Umbilical cord (tissue), 1 donor: ENCODE measurements at regions not wholly inside any gene's neighbourhood (a gene's known extent, or its start where the extent isn't known, plus 50 kb on each side); places are given as distances from the start of the nearest gene placed in this dataset.

ENCODE experiments used
- DNase-seq: peaks from one replicate; pipeline ENCODE4 v3.0.0-alpha.2; 2015; ENCODE audit warnings: low spot score

- DNase-seq, result no peak
Measured at GRCh38 chr9:38160613-38161215, 91.7 kb upstream of the SHB start.

- no peak for DNase-seq
Measured at GRCh38 chr9:38159599-38159998, 90.6 kb upstream of the SHB start.

GRCh38 chr9:38158628-38159027 is 89.6 kb upstream of the SHB start:
- DNase-seq, result no peak

GRCh38 chr9:38157711-38158110 is 88.7 kb upstream of the SHB start:
- DNase-seq, result no peak

- DNase-seq, result no peak
Measured at GRCh38 chr9:38154501-38155421, 85.7 kb upstream of the SHB start.

- no peak for DNase-seq
Measured at GRCh38 chr9:38153910-38154291, 84.9 kb upstream of the SHB start.

- DNase-seq, result no peak
Measured at GRCh38 chr9:38153152-38153909, 84.3 kb upstream of the SHB start.

GRCh38 chr9:38149647-38150046 is 80.6 kb upstream of the SHB start:
- DNase-seq, result no peak

- DNase-seq, result no peak
Measured at GRCh38 chr9:38146844-38147243, 77.8 kb upstream of the SHB start.

GRCh38 chr9:38145526-38146053 is 76.6 kb upstream of the SHB start:
- no peak for DNase-seq

GRCh38 chr9:38144421-38144820 is 75.4 kb upstream of the SHB start:
- DNase-seq, result peak; percentile 55

- peak; percentile 96 for DNase-seq
Measured at GRCh38 chr9:38141746-38142591, 72.9 kb upstream of the SHB start.

GRCh38 chr9:38138276-38138675 is 69.2 kb upstream of the SHB start:
- DNase-seq, result peak; percentile 26

- DNase-seq, result no peak
Measured at GRCh38 chr9:38137342-38137741, 68.3 kb upstream of the SHB start.

GRCh38 chr9:38136386-38136785 is 67.4 kb upstream of the SHB start:
- no peak for DNase-seq

GRCh38 chr9:38134611-38135237 is 65.7 kb upstream of the SHB start:
- no peak for DNase-seq

GRCh38 chr9:38133595-38133994 is 64.6 kb upstream of the SHB start:
- no peak for DNase-seq

GRCh38 chr9:38132956-38133355 is 63.9 kb upstream of the SHB start:
- DNase-seq, result no peak

GRCh38 chr9:38131729-38132128 is 62.7 kb upstream of the SHB start:
- DNase-seq, result no peak

GRCh38 chr9:38130724-38131123 is 61.7 kb upstream of the SHB start:
- no peak for DNase-seq

GRCh38 chr9:38129366-38129765 is 60.3 kb upstream of the SHB start:
- no peak for DNase-seq
